ENCODE measurements at regions not wholly inside any gene's neighbourhood (a gene's known extent, or its start where the extent isn't known, plus 50 kb on each side); places are given as distances from the start of the nearest gene placed in this dataset.

- TF ChIP-seq, protein P1, sequence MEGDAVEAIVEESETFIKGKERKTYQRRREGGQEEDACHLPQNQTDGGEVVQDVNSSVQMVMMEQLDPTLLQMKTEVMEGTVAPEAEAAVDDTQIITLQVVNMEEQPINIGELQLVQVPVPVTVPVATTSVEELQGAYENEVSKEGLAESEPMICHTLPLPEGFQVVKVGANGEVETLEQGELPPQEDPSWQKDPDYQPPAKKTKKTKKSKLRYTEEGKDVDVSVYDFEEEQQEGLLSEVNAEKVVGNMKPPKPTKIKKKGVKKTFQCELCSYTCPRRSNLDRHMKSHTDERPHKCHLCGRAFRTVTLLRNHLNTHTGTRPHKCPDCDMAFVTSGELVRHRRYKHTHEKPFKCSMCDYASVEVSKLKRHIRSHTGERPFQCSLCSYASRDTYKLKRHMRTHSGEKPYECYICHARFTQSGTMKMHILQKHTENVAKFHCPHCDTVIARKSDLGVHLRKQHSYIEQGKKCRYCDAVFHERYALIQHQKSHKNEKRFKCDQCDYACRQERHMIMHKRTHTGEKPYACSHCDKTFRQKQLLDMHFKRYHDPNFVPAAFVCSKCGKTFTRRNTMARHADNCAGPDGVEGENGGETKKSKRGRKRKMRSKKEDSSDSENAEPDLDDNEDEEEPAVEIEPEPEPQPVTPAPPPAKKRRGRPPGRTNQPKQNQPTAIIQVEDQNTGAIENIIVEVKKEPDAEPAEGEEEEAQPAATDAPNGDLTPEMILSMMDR (IDR thresholded peaks at IDR 0.05 in 2 of 3, conservative IDR thresholded peaks at IDR 0.05 in 1 of 3; ENCODE audit: control insufficient read depth in 2 of 3, extremely low read depth in 1 of 3, insufficient read depth in 1 of 3, low read depth in 3 of 3, low read length in 3 of 3) = no peak
- no peak for TF ChIP-seq POLR2AphosphoS5 (IDR thresholded peaks at IDR 0.05; ENCODE audit: low read length)
- TF ChIP-seq JUND (IDR thresholded peaks at IDR 0.05; ENCODE audit: low read depth, low read length) = no peak
- no peak for TF ChIP-seq FOXK2 (IDR thresholded peaks at IDR 0.05)
- TF ChIP-seq NR2C2 (IDR thresholded peaks at IDR 0.05; ENCODE audit: borderline replicate concordance, control insufficient read depth, insufficient read length, low read depth) = no peak
- no peak for TF ChIP-seq YY1 (IDR thresholded peaks at IDR 0.05; ENCODE audit: low read depth, low read length)
- TF ChIP-seq, protein P2, sequence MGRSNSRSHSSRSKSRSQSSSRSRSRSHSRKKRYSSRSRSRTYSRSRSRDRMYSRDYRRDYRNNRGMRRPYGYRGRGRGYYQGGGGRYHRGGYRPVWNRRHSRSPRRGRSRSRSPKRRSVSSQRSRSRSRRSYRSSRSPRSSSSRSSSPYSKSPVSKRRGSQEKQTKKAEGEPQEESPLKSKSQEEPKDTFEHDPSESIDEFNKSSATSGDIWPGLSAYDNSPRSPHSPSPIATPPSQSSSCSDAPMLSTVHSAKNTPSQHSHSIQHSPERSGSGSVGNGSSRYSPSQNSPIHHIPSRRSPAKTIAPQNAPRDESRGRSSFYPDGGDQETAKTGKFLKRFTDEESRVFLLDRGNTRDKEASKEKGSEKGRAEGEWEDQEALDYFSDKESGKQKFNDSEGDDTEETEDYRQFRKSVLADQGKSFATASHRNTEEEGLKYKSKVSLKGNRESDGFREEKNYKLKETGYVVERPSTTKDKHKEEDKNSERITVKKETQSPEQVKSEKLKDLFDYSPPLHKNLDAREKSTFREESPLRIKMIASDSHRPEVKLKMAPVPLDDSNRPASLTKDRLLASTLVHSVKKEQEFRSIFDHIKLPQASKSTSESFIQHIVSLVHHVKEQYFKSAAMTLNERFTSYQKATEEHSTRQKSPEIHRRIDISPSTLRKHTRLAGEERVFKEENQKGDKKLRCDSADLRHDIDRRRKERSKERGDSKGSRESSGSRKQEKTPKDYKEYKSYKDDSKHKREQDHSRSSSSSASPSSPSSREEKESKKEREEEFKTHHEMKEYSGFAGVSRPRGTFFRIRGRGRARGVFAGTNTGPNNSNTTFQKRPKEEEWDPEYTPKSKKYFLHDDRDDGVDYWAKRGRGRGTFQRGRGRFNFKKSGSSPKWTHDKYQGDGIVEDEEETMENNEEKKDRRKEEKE (IDR thresholded peaks at IDR 0.05) = no peak
- no peak for TF ChIP-seq SPI1 (IDR thresholded peaks at IDR 0.05; ENCODE audit: borderline replicate concordance, insufficient read depth, low read depth, low read length)
- TF ChIP-seq EZH2 (IDR thresholded peaks at IDR 0.05; ENCODE audit: borderline replicate concordance, control insufficient read depth, low read depth, low read length) = no peak
- no peak for TF ChIP-seq SP1 (IDR thresholded peaks at IDR 0.05; ENCODE audit: low read depth, low read length)
- TF ChIP-seq, protein P3, sequence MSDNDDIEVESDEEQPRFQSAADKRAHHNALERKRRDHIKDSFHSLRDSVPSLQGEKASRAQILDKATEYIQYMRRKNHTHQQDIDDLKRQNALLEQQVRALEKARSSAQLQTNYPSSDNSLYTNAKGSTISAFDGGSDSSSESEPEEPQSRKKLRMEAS (IDR thresholded peaks at IDR 0.05; ENCODE audit: low read depth, low read length) = no peak
- TF ChIP-seq ZNF207 (IDR thresholded peaks at IDR 0.05; ENCODE audit: borderline replicate concordance) = no peak
- TF ChIP-seq SUPT20H (IDR thresholded peaks at IDR 0.05; ENCODE audit: borderline replicate concordance, control insufficient read depth, low read depth, low read length) = no peak
- no peak for TF ChIP-seq POLR2A (IDR thresholded peaks at IDR 0.05; ENCODE audit: low read depth, low read length)
Observed at GRCh38 chr7:82559193-82559805, 115.7 kb upstream of the CACNA2D1 start.
